NCI-H1436 treated with DMSO at 0.1 percent for 48 hours (cell line): ENCODE measurements at regions not wholly inside any gene's neighbourhood (a gene's known extent, or its start where the extent isn't known, plus 50 kb on each side); places are given as distances from the start of the nearest gene placed in this dataset.
A peak's percentile ranks its signal among the peaks of the same experiment; 100 is the strongest.
"Not testable (repeated sequence)": the region's sequence is repeated elsewhere in the genome, so short reads cannot be mapped to it uniquely, and the experiment has no call there.

Source experiments
- DNase-seq: peaks from one replicate; lab custom pipeline; 2025; lab: John Stamatoyannopoulos, UW

GRCh38 chr7:49481075-49481474, 292.4 kb upstream of the VWC2 start:
- no peak for DNase-seq

- DNase-seq = no peak
Observed at GRCh38 chr7:49483142-49483541, 290.3 kb upstream of the VWC2 start.

- no peak for DNase-seq
Observed at GRCh38 chr7:49486974-49487829, 286.2 kb upstream of the VWC2 start.

- DNase-seq = no peak
Observed at GRCh38 chr7:49487830-49488140, 285.7 kb upstream of the VWC2 start.

- no peak for DNase-seq
Observed at GRCh38 chr7:49488573-49488972, 284.9 kb upstream of the VWC2 start.

GRCh38 chr7:49497471-49497870, 276.0 kb upstream of the VWC2 start:
- DNase-seq = no peak

- DNase-seq = no peak
Observed at GRCh38 chr7:49500741-49501140, 272.7 kb upstream of the VWC2 start.

GRCh38 chr7:49507206-49507605, 266.2 kb upstream of the VWC2 start:
- DNase-seq = not testable (repeated sequence)

GRCh38 chr7:49513911-49514310, 259.5 kb upstream of the VWC2 start:
- DNase-seq = peak; percentile 8

GRCh38 chr7:49520951-49521350, 252.5 kb upstream of the VWC2 start:
- no peak for DNase-seq

GRCh38 chr7:49522111-49522510, 251.3 kb upstream of the VWC2 start:
- DNase-seq = no peak

- DNase-seq = no peak
Observed at GRCh38 chr7:49523870-49524269, 249.6 kb upstream of the VWC2 start.

- no peak for DNase-seq
Observed at GRCh38 chr7:49527182-49527581, 246.3 kb upstream of the VWC2 start.

- DNase-seq = no peak
Observed at GRCh38 chr7:49530481-49530880, 243.0 kb upstream of the VWC2 start.

- no peak for DNase-seq
Observed at GRCh38 chr7:49563693-49564378, 209.6 kb upstream of the VWC2 start.

- no peak for DNase-seq
Observed at GRCh38 chr7:49564379-49564714, 209.1 kb upstream of the VWC2 start.

GRCh38 chr7:49577576-49577975, 195.9 kb upstream of the VWC2 start:
- no peak for DNase-seq

GRCh38 chr7:49579408-49579807, 194.0 kb upstream of the VWC2 start:
- DNase-seq = no peak

GRCh38 chr7:49580000-49580399, 193.4 kb upstream of the VWC2 start:
- DNase-seq = no peak

- DNase-seq = no peak
Observed at GRCh38 chr7:49580761-49581160, 192.7 kb upstream of the VWC2 start.

GRCh38 chr7:49583440-49583839, 190.0 kb upstream of the VWC2 start:
- DNase-seq = no peak

- no peak for DNase-seq
Observed at GRCh38 chr7:49596701-49597491, 176.5 kb upstream of the VWC2 start.

- no peak for DNase-seq
Observed at GRCh38 chr7:49597805-49598204, 175.6 kb upstream of the VWC2 start.
